ENCODE measurements at regions not wholly inside any gene's neighbourhood (a gene's known extent, or its start where the extent isn't known, plus 50 kb on each side); places are given as distances from the start of the nearest gene placed in this dataset.

GRCh38 chr15:70385711-70386110 is 288.0 kb upstream of the TLE3 start:
- Histone ChIP-seq H3K9me1 (ENCODE audit: insufficient read depth, low read length) (no peaks in the 10 kb centered on the region), H3K4me3 (ENCODE audit: insufficient read depth, low read depth, low read length) (no peak overlapping the region), H3K9ac (ENCODE audit: low read depth, low read length) (no peak overlapping the region), H3K79me1 (ENCODE audit: low read depth in 1 of 2, low read length in 2 of 2) (no peaks in the 10 kb centered on the region), H2BK20ac (ENCODE audit: low read depth, low read length) (no peak overlapping the region), H2BK120ac (ENCODE audit: low read depth, low read length) (no peak overlapping the region), H3K18ac (ENCODE audit: low read depth, low read length) (no peak overlapping the region), H2AK9ac (replicated peaks; ENCODE audit: low read depth, low read length, poor library complexity) (no peak overlapping the region), H3K4me2 (ENCODE audit: low read depth, low read length) (no peak overlapping the region), H2BK5ac (ENCODE audit: low read depth, low read length, poor library complexity, severe bottlenecking) (no peak overlapping the region), H3K14ac (replicated peaks; ENCODE audit: low read depth, low read length) (no peak overlapping the region), H3K9me3 (ENCODE audit: control insufficient read depth, insufficient read depth, low read length) (peaks cover 9% of the 10 kb centered on the region), H4K8ac (ENCODE audit: low read depth in 2 of 2, low read length in 2 of 2) (no peak overlapping the region), H2AFZ (replicated peaks; ENCODE audit: low read length, poor library complexity) (no peak overlapping the region), H3K23ac (ENCODE audit: low read depth, low read length) (no peak overlapping the region), H3K4me1 (ENCODE audit: control insufficient read depth, insufficient read depth, low read length) (no peaks in the 10 kb centered on the region), H3K4ac (ENCODE audit: low read depth, low read length) (no peak overlapping the region), H2BK15ac (ENCODE audit: low read depth, low read length) (no peak overlapping the region), H4K91ac (ENCODE audit: insufficient read depth, low read depth, low read length) (no peak overlapping the region), H3K36me3 (ENCODE audit: control insufficient read depth, insufficient read depth, low read length) (no peaks in the 10 kb centered on the region), H3K56ac (ENCODE audit: extremely low read depth, insufficient read depth, low read length) (no peak overlapping the region), H4K5ac (ENCODE audit: low read depth, low read length) (no peak overlapping the region), H2AK5ac (ENCODE audit: low read depth, low read length) (no peak overlapping the region), H3K27ac (ENCODE audit: insufficient read depth, low read length) (no peak overlapping the region), H3K27me3 (ENCODE audit: control insufficient read depth, insufficient read depth, low read length) (peaks cover 32% of the 10 kb centered on the region), H4K20me1 (ENCODE audit: insufficient read depth, low read length) (no peaks in the 10 kb centered on the region)
- ATAC-seq (ENCODE audit: low read depth) (no peak), DNase-seq (no peak)
- CTCF ChIA-PET = no interaction called here
- BruUV-seq (replicated peaks) = no TSS peak
- in situ Hi-C loops (cut with MboI; ENCODE audit: low sequenced_read_pairs) (no loop called here), dilution Hi-C loops (cut with HindIII; ENCODE audit: low sequenced_read_pairs, unreplicated experiment) (no loop called here), intact Hi-C loops (cut with micrococcal nuclease) (no loop called here)
- WGBS, 2 experiments (ENCODE audit: extremely low coverage in 2 of 2, insufficient read length in 1 of 2) = no CpG with 5 or more reads among the region's 8 CpGs
- no peak for TF ChIP-seq NFE2L2 (IDR thresholded peaks at IDR 0.05; ENCODE audit: low read depth, low read length)
- TF ChIP-seq MAFK (IDR thresholded peaks at IDR 0.05; ENCODE audit: low read depth, low read length) = no peak
- TF ChIP-seq USF2 (IDR thresholded peaks at IDR 0.05; ENCODE audit: low read depth, low read length) = no peak
- no peak for TF ChIP-seq RCOR1 (IDR thresholded peaks at IDR 0.05; ENCODE audit: insufficient replicate concordance, low read length)
- no peak for TF ChIP-seq RAD21 (IDR thresholded peaks at IDR 0.05; ENCODE audit: low read length)
- POLR2A ChIA-PET (ENCODE audit: unreplicated experiment) = no interaction called here
